HEK293 (cell line): ENCODE measurements at regions not wholly inside any gene's neighbourhood (a gene's known extent, or its start where the extent isn't known, plus 50 kb on each side); places are given as distances from the start of the nearest gene placed in this dataset.

Experiments
- GLI4 ChIP-seq: fragments of 450-650 bp; formaldehyde crosslinking; IDR thresholded peaks from 2 replicates; pipeline ENCODE4 v1.5.1; 2016; ENCODE audit warnings: missing biosample characterization, missing genetic modification characterization
- TCF7L2 ChIP-seq: IDR thresholded peaks from 2 replicates; pipeline ENCODE4 v1.6.1; 2011; ENCODE audit warnings: low read depth, mild to moderate bottlenecking, inconsistent platforms, low read length, moderate library complexity, borderline replicate concordance
- ZBTB17 ChIP-seq: fragments of 450-650 bp; formaldehyde crosslinking; IDR thresholded peaks from 2 replicates; pipeline ENCODE4 v1.5.1; 2016; ENCODE audit warnings: missing biosample characterization, missing genetic modification characterization
- ZBTB49 ChIP-seq: fragments of 450-650 bp; formaldehyde crosslinking; IDR thresholded peaks from 2 replicates; pipeline ENCODE4 v1.5.1; 2016; ENCODE audit warnings: missing biosample characterization, missing genetic modification characterization, low read depth
- ZNF157 ChIP-seq: fragments of 450-650 bp; formaldehyde crosslinking; IDR thresholded peaks from 2 replicates; pipeline ENCODE4 v1.5.1; 2016; ENCODE audit warnings: missing biosample characterization, missing genetic modification characterization
- ZNF24 ChIP-seq: fragments of 450-650 bp; formaldehyde crosslinking; IDR thresholded peaks from 2 replicates; pipeline ENCODE4 v1.5.1; 2016; ENCODE audit warnings: missing biosample characterization, missing genetic modification characterization
- ZNF362 ChIP-seq: fragments of 450-650 bp; formaldehyde crosslinking; IDR thresholded peaks from 2 replicates; pipeline ENCODE4 v1.5.1; 2016; ENCODE audit warnings: missing biosample characterization, missing genetic modification characterization
- ZNF549 ChIP-seq: fragments of 450-650 bp; IDR thresholded peaks from 2 replicates; pipeline ENCODE4 v1.5.1; 2018; ENCODE audit warnings: missing biosample characterization, missing genetic modification characterization, mild to moderate bottlenecking, inconsistent platforms, moderate library complexity
- ZNF561 ChIP-seq: fragments of 450-650 bp; IDR thresholded peaks from 2 replicates; pipeline ENCODE4 v1.5.1; 2018; ENCODE audit warnings: missing biosample characterization, missing genetic modification characterization, borderline replicate concordance
- TF ChIP-seq, protein P1 (sequence below): fragments of 450-650 bp; formaldehyde crosslinking; IDR thresholded peaks from 2 replicates; pipeline ENCODE4 v1.5.1; 2017; ENCODE audit warnings: missing biosample characterization, mild to moderate bottlenecking, missing genetic modification characterization, moderate library complexity
- TF ChIP-seq, protein P2 (sequence below): fragments of 450-650 bp; formaldehyde crosslinking; IDR thresholded peaks from 2 replicates; pipeline ENCODE4 v1.5.1; 2016; ENCODE audit warnings: missing biosample characterization, missing genetic modification characterization

DNA sequence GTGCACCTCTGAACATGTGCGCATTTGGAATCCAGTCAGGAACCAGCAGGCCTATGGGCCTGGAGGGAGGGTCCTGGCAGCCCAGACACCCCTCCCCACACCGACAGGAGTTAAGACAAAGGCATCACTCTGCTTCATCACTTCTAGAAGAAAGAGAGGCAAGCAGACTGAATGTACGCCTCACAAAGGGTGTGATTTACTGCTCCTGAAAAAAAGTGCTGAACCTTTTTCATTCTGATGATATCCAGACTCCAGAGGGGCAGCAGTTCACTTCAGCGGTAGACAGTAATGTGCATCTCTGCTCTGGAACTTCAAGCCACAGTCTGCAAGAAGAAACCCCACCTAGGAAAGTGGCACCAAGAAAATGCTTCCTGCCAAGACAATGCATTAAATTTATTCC lies 88.2 kb upstream of the TMEM72 start:
- TF ChIP-seq ZNF549 (tag by site-specific recombination) (no peak), ZNF157 (tag by site-specific recombination) (no peak), ZBTB17 (tag by site-specific recombination) (no peak), ZNF362 (no peak), GLI4 (no peak), TCF7L2 (no peak), ZBTB49 (tag by site-specific recombination) (no peak), ZNF24 (no peak), ZNF561 (tag by site-specific recombination) (no peak)
- TF ChIP-seq, protein P1, sequence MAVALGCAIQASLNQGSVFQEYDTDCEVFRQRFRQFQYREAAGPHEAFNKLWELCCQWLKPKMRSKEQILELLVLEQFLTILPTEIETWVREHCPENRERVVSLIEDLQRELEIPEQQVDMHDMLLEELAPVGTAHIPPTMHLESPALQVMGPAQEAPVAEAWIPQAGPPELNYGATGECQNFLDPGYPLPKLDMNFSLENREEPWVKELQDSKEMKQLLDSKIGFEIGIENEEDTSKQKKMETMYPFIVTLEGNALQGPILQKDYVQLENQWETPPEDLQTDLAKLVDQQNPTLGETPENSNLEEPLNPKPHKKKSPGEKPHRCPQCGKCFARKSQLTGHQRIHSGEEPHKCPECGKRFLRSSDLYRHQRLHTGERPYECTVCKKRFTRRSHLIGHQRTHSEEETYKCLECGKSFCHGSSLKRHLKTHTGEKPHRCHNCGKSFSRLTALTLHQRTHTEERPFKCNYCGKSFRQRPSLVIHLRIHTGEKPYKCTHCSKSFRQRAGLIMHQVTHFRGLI (tag by site-specific recombination), result no peak
- TF ChIP-seq, protein P2, sequence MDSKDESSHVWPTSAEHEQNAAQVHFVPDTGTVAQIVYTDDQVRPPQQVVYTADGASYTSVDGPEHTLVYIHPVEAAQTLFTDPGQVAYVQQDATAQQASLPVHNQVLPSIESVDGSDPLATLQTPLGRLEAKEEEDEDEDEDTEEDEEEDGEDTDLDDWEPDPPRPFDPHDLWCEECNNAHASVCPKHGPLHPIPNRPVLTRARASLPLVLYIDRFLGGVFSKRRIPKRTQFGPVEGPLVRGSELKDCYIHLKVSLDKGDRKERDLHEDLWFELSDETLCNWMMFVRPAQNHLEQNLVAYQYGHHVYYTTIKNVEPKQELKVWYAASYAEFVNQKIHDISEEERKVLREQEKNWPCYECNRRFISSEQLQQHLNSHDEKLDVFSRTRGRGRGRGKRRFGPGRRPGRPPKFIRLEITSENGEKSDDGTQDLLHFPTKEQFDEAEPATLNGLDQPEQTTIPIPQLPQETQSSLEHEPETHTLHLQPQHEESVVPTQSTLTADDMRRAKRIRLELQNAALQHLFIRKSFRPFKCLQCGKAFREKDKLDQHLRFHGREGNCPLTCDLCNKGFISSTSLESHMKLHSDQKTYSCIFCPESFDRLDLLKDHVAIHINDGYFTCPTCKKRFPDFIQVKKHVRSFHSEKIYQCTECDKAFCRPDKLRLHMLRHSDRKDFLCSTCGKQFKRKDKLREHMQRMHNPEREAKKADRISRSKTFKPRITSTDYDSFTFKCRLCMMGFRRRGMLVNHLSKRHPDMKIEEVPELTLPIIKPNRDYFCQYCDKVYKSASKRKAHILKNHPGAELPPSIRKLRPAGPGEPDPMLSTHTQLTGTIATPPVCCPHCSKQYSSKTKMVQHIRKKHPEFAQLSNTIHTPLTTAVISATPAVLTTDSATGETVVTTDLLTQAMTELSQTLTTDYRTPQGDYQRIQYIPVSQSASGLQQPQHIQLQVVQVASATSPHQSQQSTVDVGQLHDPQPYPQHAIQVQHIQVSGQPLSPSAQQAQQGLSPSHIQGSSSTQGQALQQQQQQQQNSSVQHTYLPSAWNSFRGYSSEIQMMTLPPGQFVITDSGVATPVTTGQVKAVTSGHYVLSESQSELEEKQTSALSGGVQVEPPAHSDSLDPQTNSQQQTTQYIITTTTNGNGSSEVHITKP (tag by site-specific recombination), result no peak
